BE2C (cell line): ENCODE measurements at regions not wholly inside any gene's neighbourhood (a gene's known extent, or its start where the extent isn't known, plus 50 kb on each side); places are given as distances from the start of the nearest gene placed in this dataset.

Source experiments
- DNase-seq: peaks from one replicate; pipeline ENCODE4 v3.0.0-alpha.2; 2020
- H3K27me3 ChIP-seq: fragments of 250-450 bp; sonication (Bioruptor Pico); 2 replicates; pipeline ENCODE4 v1.5.1; 2020; ENCODE audit warnings: mild to moderate bottlenecking
- H3K36me3 ChIP-seq: fragments of 250-450 bp; sonication (Bioruptor Pico); 2 replicates; pipeline ENCODE4 v1.5.1; 2020; ENCODE audit warnings: mild to moderate bottlenecking
- H3K4me1 ChIP-seq: fragments of 250-450 bp; sonication (Bioruptor Pico); 2 replicates; pipeline ENCODE4 v1.5.1; 2020
- H3K4me3 ChIP-seq: 2 replicates; pipeline ENCODE4 v1.5.1; 2011; ENCODE audit warnings: low read depth, low read length
- H3K9me3 ChIP-seq: fragments of 250-450 bp; sonication (Bioruptor Pico); 2 replicates; pipeline ENCODE4 v1.5.1; 2020
- CTCF ChIP-seq: IDR thresholded peaks from 2 replicates; pipeline ENCODE4 v1.5.1; 2012; ENCODE audit warnings: mild to moderate bottlenecking, low read depth, low read length

GRCh38 chr9:7967093-7967827 lies 167.7 kb upstream of the DMAC1 start:
- TF ChIP-seq CTCF: no peak
- H3K27me3 ChIP-seq: peaks cover 5% of the 10 kb centered on the region
- H3K4me1 ChIP-seq: no peaks in the 10 kb centered on the region
- H3K9me3 ChIP-seq: no peaks in the 10 kb centered on the region
- no peaks in the 10 kb centered on the region for H3K36me3 ChIP-seq
- H3K4me3 ChIP-seq: no peak overlapping the region
- DNase-seq: no peak

GRCh38 chr9:7965063-7965462 lies 165.5 kb upstream of the DMAC1 start:
- Histone ChIP-seq H3K4me1 (no peaks in the 10 kb centered on the region), H3K9me3 (no peaks in the 10 kb centered on the region), H3K4me3 (no peak overlapping the region), H3K36me3 (no peaks in the 10 kb centered on the region), H3K27me3 (peaks cover 5% of the 10 kb centered on the region)
- no peak for DNase-seq
- TF ChIP-seq CTCF: no peak

GRCh38 chr9:7963026-7963425 lies 163.4 kb upstream of the DMAC1 start:
- no peaks in the 10 kb centered on the region for H3K4me1 ChIP-seq
- no peak overlapping the region for H3K4me3 ChIP-seq
- H3K27me3 ChIP-seq: peaks cover 5% of the 10 kb centered on the region
- TF ChIP-seq CTCF: no peak
- H3K36me3 ChIP-seq: no peaks in the 10 kb centered on the region
- DNase-seq: no peak
- H3K9me3 ChIP-seq: no peaks in the 10 kb centered on the region

- Histone ChIP-seq H3K27me3 (peaks cover 5% of the 10 kb centered on the region), H3K4me1 (no peaks in the 10 kb centered on the region), H3K36me3 (no peaks in the 10 kb centered on the region), H3K4me3 (no peak overlapping the region), H3K9me3 (no peaks in the 10 kb centered on the region)
- no peak for TF ChIP-seq CTCF
- no peak for DNase-seq
These were observed 161.5 kb upstream of the DMAC1 start for GRCh38 chr9:7961076-7961475.

- Histone ChIP-seq H3K4me3 (no peak overlapping the region), H3K36me3 (no peaks in the 10 kb centered on the region), H3K27me3 (peaks cover 5% of the 10 kb centered on the region), H3K4me1 (no peaks in the 10 kb centered on the region), H3K9me3 (no peaks in the 10 kb centered on the region)
- no peak for TF ChIP-seq CTCF
- DNase-seq: no peak
These were observed 160.9 kb upstream of the DMAC1 start for GRCh38 chr9:7960320-7961050.

- Histone ChIP-seq H3K9me3 (no peaks in the 10 kb centered on the region), H3K36me3 (no peaks in the 10 kb centered on the region), H3K27me3 (no peaks in the 10 kb centered on the region), H3K4me1 (no peaks in the 10 kb centered on the region), H3K4me3 (no peak overlapping the region)
- TF ChIP-seq CTCF: no peak
- DNase-seq: no peak
These were observed 158.2 kb upstream of the DMAC1 start for GRCh38 chr9:7957803-7958202.
